Activated naive CD8-positive, alpha-beta T cell treated with anti-CD3 and anti-CD28 coated beads for 36 hours (primary cell): ENCODE measurements at regions not wholly inside any gene's neighbourhood (a gene's known extent, or its start where the extent isn't known, plus 50 kb on each side); places are given as distances from the start of the nearest gene placed in this dataset.

ENCODE experiments used
- DNase-seq: peaks from one replicate; pipeline ENCODE4 v3.0.0; 2021
- H3K27ac Mint-ChIP-seq: one replicate; pipeline ENCODE4 v1.8.0; 2022; ENCODE audit warnings: mild to moderate bottlenecking, moderate library complexity, mixed read lengths
- H3K27me3 Mint-ChIP-seq: one replicate; pipeline ENCODE4 v1.8.0; 2022; ENCODE audit warnings: mild to moderate bottlenecking, mixed read lengths
- H3K36me3 Mint-ChIP-seq: one replicate; pipeline ENCODE4 v1.8.0; 2021; ENCODE audit warnings: mild to moderate bottlenecking, mixed read lengths
- H3K4me1 Mint-ChIP-seq: one replicate; pipeline ENCODE4 v1.8.0; 2021; ENCODE audit warnings: mixed read lengths
- H3K4me3 Mint-ChIP-seq: one replicate; pipeline ENCODE4 v1.8.0; 2022; ENCODE audit warnings: mild to moderate bottlenecking, moderate library complexity, mixed read lengths
- H3K9me3 Mint-ChIP-seq: one replicate; pipeline ENCODE4 v1.8.0; 2022; ENCODE audit warnings: mixed read lengths

DNA sequence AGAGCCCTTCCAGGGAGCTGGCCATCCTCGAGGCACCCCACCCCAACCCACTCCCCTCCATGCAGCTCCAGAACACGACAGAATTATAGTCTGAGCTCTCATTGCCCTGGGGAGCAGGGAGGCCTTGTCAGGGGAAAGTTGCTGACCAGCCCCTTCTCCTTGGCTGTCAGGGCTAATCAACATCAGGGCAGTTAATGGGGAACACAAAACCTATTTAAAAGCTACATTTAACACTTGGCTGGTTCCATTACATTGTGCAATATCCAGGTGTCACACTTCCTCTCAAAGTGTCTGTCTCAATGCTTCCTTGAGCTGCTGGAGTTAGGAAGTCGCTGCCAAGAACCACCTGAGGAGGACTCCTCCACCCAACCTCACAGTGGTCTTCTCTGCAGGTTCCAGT lies 111.8 kb upstream of the GRIK3 start:
- H3K27me3 Mint-ChIP-seq = peaks cover 8% of the 10 kb centered on the region
- no peaks in the 10 kb centered on the region for H3K36me3 Mint-ChIP-seq
- H3K9me3 Mint-ChIP-seq = no peaks in the 10 kb centered on the region
- no peak overlapping the region for H3K27ac Mint-ChIP-seq
- no peak overlapping the region for H3K4me3 Mint-ChIP-seq
- no peaks in the 10 kb centered on the region for H3K4me1 Mint-ChIP-seq
- no peak for DNase-seq

DNA sequence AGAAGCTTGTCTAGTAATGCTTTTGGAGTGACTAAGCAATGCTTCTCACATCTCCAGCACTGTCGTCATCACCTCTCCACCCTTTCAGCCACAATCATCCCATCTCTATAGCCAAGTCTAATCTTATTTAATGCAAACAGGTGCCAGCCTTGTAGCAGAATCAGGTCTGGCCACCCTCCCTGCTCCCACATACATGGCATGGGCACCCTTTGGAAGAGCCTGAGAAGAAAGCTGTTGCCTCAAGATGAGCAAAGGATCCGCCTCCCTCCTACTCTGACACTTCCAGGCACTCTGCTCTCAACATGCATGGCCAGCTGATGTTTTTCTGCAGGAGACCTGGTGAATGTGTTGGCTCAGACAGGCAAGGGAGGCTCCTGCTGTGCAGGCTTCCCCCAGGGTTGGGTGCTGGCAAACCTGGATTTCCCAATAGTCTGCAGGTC lies 113.1 kb upstream of the GRIK3 start:
- Mint-ChIP-seq H3K27me3 (peaks cover 8% of the 10 kb centered on the region), H3K4me1 (no peaks in the 10 kb centered on the region), H3K9me3 (no peaks in the 10 kb centered on the region), H3K27ac (no peak overlapping the region), H3K4me3 (no peak overlapping the region), H3K36me3 (no peaks in the 10 kb centered on the region)
- no peak for DNase-seq

DNA sequence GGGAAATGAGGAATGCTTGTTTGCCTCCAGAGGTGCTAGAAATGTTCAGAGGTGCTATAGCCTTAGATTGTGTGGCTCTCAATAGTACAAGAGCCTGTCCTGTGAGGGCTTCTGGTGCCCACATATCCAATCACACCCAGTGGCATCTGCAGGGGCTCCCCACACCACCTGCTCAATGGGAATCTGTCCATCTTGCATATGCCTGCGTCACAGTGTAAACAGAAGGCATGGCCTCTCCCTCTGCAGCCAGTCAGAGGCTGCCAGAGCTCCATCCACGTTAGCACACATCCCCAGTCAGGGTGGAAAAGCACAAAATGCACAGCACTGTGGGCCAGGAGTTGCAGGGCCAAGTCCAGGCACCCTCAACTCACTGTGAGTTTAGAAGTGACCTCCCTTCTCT lies 113.6 kb upstream of the GRIK3 start:
- no peak for DNase-seq

DNA sequence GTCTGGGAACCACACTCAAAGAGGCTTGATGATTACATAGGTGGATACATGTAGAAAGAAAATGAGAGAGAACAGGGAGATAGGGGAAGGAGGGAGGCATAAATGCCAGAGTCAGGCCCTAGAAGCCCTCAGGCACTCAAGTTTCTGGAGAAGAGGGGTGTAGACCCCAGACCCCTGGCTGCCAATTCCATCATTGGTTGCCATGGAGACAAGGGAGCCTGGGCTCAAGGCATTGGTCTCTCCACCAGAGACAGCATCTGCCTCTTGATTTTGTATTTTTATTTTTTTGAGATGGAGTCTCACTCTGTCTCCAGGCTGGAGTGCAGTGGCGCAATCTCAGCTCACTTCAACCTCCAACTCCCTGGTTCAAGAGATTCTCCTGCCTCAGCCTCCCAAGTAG lies 114.3 kb upstream of the GRIK3 start:
- Mint-ChIP-seq H3K4me1 (no peaks in the 10 kb centered on the region), H3K27ac (no peak overlapping the region), H3K9me3 (no peaks in the 10 kb centered on the region), H3K27me3 (peaks cover 8% of the 10 kb centered on the region), H3K36me3 (no peaks in the 10 kb centered on the region), H3K4me3 (no peak overlapping the region)
- no peak for DNase-seq

More for the DNA sequence above, 113.6 kb upstream of the GRIK3 start:
- no peaks in the 10 kb centered on the region for H3K9me3 Mint-ChIP-seq
- H3K27ac Mint-ChIP-seq = no peak overlapping the region
- H3K36me3 Mint-ChIP-seq = no peaks in the 10 kb centered on the region
- no peaks in the 10 kb centered on the region for H3K4me1 Mint-ChIP-seq
- H3K27me3 Mint-ChIP-seq = peaks cover 8% of the 10 kb centered on the region
- H3K4me3 Mint-ChIP-seq = no peak overlapping the region

DNA sequence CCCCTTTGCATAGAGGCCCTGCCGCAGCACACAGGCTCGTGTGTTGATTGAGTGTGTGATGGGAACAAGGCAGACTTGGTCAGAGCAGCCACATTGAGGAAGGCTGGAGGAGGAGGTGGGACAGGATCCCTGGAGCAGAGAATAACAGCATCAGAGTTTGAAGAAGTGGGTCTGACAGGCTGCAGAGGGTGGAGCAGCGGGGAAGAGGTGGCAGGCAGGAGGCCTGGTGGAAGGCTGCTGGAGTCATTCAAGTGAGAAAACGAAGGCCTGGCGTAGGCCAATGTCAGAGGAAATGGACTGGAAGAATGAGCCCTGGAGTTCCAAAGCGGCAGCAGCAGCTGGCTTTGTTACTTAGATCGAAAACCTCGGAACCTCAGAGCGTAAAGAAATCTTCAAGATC lies 115.0 kb upstream of the GRIK3 start:
- Mint-ChIP-seq H3K27ac (no peak overlapping the region), H3K4me1 (no peaks in the 10 kb centered on the region), H3K36me3 (no peaks in the 10 kb centered on the region), H3K27me3 (peaks cover 13% of the 10 kb centered on the region), H3K4me3 (no peak overlapping the region), H3K9me3 (no peaks in the 10 kb centered on the region)
- DNase-seq = no peak

DNA sequence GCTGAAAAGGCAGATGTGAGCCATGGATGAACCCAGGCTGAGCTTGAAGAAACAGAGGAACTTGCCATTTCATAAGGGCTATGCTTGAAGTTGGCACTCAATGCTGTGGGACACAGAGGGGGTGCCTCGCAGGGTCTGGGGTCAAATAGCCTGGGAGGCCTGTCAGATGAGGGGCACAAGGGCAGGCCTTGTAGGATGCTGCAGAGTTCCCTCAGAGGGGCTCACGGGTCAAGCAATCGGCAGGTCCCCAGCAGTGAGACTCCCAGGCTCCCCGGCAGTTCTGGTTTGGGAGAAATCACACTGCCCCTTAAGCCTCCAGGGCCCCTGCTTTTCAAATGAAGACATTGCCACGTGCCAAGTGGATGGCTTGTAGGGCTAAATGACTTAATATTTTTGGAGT lies 116.7 kb upstream of the GRIK3 start:
- no peaks in the 10 kb centered on the region for H3K4me1 Mint-ChIP-seq
- H3K27ac Mint-ChIP-seq = no peak overlapping the region
- H3K4me3 Mint-ChIP-seq = no peak overlapping the region
- peaks cover 21% of the 10 kb centered on the region for H3K27me3 Mint-ChIP-seq
- DNase-seq = no peak
- no peaks in the 10 kb centered on the region for H3K9me3 Mint-ChIP-seq
- peaks cover 2% of the 10 kb centered on the region for H3K36me3 Mint-ChIP-seq

DNA sequence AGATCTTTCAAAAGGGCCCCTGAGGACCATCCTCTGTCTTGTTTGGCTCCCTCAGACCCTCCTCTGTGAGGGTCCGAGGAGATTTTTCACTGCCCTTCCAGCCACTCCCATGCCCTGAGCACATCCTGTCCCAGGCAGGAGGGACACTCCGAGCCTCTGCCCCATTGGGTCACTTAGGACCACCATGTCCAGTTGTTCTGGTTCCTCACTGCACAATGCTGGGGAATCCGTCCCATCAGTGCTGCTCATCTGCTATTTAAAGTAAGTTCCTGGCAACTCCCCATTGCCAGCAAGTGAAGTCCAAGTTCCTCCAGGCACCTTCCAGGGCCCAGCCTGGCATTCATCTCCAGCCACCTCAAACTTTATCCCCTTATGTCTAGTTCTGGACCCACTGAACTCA lies 117.5 kb upstream of the GRIK3 start:
- no peaks in the 10 kb centered on the region for H3K4me1 Mint-ChIP-seq
- peaks cover 20% of the 10 kb centered on the region for H3K27me3 Mint-ChIP-seq
- H3K27ac Mint-ChIP-seq = no peak overlapping the region
- H3K4me3 Mint-ChIP-seq = no peak overlapping the region
- H3K9me3 Mint-ChIP-seq = no peaks in the 10 kb centered on the region
- DNase-seq = no peak
- H3K36me3 Mint-ChIP-seq = peaks cover 2% of the 10 kb centered on the region

DNA sequence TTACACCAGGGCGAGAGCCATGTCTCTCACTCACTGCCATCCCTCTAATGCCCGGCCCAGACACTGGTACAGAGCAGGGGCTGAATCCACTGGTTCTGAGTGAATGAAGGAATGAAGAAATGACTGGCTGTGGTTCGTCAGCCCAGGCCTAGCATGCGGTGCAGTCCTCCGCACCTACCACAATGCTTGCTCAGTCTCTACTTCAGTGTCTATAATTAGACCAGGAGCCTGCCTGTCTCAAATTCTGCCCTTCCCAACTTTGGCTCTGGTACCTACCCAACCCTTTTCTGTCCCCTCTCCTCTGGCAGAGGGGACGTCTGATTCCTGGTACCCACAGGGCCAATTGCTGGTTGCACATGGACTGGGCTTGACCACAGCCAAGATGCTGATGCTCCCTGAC lies 118.2 kb upstream of the GRIK3 start:
- DNase-seq = no peak
- H3K4me3 Mint-ChIP-seq = no peak overlapping the region
- no peaks in the 10 kb centered on the region for H3K4me1 Mint-ChIP-seq
- H3K9me3 Mint-ChIP-seq = no peaks in the 10 kb centered on the region
- no peak overlapping the region for H3K27ac Mint-ChIP-seq
- H3K27me3 Mint-ChIP-seq = peaks cover 19% of the 10 kb centered on the region
- H3K36me3 Mint-ChIP-seq = peaks cover 2% of the 10 kb centered on the region

DNA sequence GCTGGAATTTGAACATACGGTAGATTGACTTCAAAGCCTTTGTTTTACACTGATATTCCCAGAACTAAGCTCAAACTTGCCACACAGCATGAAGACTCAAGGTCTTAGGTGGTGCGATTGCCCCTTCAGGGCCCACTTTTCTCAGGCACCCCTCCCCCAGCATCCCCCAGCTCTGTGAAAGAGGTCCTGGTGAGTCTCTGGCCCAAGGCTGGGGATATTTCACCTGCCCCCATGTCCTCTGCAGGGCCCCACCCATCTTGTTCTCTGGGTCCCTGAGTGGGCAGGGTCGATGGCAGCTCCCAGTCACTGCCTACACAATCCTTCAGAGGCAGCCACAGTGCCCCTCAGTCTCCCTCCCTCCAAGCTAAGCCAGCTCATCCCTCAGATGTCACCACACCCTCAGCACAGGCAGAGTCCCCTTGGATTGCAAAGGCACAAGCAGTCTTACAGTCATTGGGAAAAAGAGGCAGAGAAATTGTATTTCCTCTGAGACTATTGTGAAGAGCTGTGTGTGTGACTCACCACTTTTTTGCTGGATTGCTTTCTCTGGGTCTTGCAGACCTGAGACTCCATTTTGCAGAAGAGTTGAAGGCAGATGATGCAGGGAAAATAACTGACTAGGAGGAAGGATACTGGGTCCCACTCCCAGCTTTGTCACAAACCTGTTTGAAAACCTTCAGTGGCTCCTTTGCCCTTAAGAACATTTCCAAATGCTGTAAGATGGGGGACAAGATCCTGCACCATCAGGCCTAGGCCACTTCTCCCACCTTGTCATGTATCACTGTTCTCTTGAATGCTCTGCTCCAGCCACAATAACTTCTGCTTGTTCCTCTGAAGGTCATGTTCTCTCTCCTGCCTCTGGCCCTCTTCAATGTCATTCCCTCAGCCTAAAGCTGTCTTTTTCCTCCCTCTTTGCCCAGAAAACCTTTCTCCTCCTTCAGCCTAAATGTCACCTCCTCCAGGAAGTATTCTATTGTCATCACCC lies 119.1 kb upstream of the GRIK3 start:
- no peak for DNase-seq
- peaks cover 2% of the 10 kb centered on the region for H3K36me3 Mint-ChIP-seq
- H3K4me1 Mint-ChIP-seq = no peaks in the 10 kb centered on the region
- no peak overlapping the region for H3K4me3 Mint-ChIP-seq
- no peaks in the 10 kb centered on the region for H3K9me3 Mint-ChIP-seq
- H3K27me3 Mint-ChIP-seq = peaks cover 22% of the 10 kb centered on the region
- H3K27ac Mint-ChIP-seq = no peak overlapping the region

DNA sequence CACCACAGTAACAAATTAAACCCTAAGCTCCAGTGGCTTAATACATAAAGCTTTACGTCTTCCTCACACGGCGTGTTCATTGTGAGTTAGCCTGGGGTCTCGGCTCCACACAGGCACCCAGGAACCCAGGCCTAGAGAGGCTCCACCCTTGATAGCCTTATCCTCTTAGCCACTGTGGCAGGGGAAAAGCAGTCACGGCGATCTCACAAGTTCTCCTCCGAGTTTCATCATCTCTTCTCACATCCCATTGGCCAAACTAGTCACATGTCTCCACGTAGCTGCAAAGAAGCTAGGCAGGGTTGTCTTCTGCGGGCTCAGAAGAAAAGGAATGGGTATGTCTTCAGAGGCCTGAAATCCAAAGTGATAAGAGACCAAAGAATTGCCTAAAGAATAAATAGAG lies 122.3 kb upstream of the GRIK3 start:
- no peak for DNase-seq
- Mint-ChIP-seq H3K36me3 (peaks cover 2% of the 10 kb centered on the region), H3K27ac (no peak overlapping the region), H3K27me3 (peaks cover 20% of the 10 kb centered on the region), H3K4me3 (no peak overlapping the region), H3K4me1 (no peaks in the 10 kb centered on the region), H3K9me3 (peaks cover 2% of the 10 kb centered on the region)

DNA sequence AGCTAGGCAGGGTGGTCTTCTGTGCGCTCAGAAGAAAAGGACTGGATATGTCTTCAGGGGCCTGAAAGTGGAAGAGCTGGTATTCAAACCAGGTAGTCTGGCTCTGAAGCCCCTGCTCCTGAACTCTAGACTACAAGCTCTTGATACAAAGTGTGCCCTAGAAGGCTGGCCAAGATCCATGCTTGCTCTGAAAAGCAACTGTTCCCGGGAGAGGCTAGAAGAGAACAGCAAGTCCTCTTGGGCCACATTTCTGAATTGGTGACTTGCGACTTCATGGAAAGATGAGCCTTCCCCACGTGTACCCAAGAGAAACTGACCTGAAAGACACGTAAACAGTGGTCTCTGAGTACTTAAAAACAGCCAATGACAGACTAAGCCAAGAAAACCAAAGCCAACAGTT lies 123.3 kb upstream of the GRIK3 start:
- DNase-seq = no peak
- Mint-ChIP-seq H3K27me3 (peaks cover 20% of the 10 kb centered on the region), H3K9me3 (peaks cover 4% of the 10 kb centered on the region), H3K27ac (no peak overlapping the region), H3K4me3 (no peak overlapping the region), H3K4me1 (no peaks in the 10 kb centered on the region), H3K36me3 (peaks cover 2% of the 10 kb centered on the region)

DNA sequence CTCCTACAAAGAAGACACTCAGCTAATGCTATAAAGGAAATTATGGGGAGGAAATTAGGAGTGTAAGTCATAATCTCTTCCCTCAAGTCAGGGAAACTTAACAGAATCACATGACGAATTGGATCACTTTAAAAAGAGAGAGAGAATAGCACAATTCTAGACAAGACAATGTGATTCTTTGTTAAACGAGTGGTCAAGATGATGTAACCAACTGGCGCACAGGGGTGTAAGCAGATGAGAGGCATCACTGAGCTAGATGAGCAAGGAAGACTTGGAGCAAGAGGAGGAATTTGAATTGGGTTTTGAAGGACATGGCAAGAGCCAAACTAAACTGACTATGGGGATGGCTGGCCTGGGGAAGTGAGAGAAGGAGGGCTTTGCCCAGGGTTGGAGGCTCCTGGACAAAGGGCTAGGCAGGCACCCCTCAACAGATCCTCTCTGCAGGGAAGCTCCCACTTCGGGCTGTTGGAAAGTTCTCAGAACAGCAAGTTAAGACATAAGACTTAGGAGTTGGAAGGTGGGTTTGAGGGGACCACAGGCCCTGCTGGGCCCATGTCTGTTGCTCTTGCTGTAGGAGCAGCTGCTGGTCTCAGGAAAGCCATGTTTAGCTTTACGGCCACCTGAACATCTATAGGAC lies 123.9 kb upstream of the GRIK3 start:
- Mint-ChIP-seq H3K9me3 (peaks cover 4% of the 10 kb centered on the region), H3K4me3 (no peak overlapping the region), H3K36me3 (peaks cover 2% of the 10 kb centered on the region), H3K27ac (no peak overlapping the region), H3K4me1 (no peaks in the 10 kb centered on the region), H3K27me3 (peaks cover 20% of the 10 kb centered on the region)
- DNase-seq = no peak

DNA sequence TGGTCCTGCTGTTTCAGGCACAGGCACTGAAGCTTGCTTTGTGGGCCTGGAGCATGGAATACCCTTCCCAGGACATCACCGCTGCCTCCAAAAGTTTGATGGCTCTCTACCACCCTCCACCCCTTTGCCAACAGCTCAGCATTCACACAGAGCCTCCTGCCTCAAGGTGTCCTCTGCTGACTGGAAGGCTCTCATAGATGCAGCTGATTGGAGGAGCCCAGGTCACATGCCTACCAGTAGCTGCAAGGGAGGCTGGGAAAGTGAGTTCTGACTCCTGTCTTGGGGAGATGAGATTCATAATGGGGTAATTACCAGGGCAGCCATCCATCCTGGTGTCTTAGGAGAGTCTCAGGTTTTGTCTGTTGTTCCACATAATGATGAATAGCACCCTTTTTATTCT lies 124.8 kb upstream of the GRIK3 start:
- Mint-ChIP-seq H3K27ac (no peak overlapping the region), H3K27me3 (peaks cover 17% of the 10 kb centered on the region), H3K36me3 (peaks cover 2% of the 10 kb centered on the region), H3K4me1 (no peaks in the 10 kb centered on the region), H3K9me3 (peaks cover 4% of the 10 kb centered on the region), H3K4me3 (no peak overlapping the region)
- DNase-seq = no peak

DNA sequence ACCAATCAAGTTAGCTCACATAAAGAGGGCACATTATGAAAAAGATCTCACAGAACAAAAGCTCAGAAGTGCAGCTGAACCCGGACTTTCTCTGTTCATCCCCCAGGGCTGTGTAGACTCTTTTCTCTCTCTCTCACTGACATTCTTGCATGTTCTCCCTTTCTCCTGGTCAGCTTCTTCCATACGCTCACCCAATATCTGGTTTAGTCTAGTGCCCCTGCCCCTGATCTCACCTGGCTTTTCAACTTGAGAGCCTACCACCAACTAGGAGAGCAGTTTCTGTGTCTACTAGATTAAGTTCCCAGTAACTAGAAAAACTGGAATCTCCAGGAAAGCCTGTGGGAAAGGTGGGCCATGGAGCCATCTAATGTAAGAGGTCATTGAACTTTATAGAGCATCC lies 126.9 kb upstream of the GRIK3 start:
- H3K27me3 Mint-ChIP-seq = peaks cover 6% of the 10 kb centered on the region
- H3K36me3 Mint-ChIP-seq = no peaks in the 10 kb centered on the region
- peaks cover 8% of the 10 kb centered on the region for H3K9me3 Mint-ChIP-seq
- no peaks in the 10 kb centered on the region for H3K4me1 Mint-ChIP-seq
- no peak overlapping the region for H3K4me3 Mint-ChIP-seq
- no peak for DNase-seq
- H3K27ac Mint-ChIP-seq = no peak overlapping the region

DNA sequence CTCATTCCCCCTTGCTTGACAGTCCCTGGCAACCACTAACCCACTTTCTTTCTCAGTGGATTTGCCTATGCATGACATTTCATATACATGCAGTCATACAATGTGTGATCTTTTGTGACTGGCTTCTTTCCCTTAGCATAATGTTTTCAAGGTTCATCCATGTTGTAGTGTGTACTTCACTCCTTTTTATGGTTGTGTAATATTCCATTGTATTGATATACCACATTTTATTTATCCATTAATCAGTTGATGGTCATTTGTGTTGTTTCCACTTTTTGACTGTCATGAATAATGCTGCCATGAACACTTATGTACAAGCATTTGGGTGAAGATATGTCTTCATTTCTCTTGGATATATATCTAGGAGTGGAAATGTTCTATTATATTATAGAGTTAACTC lies 127.7 kb upstream of the GRIK3 start:
- no peak overlapping the region for H3K4me3 Mint-ChIP-seq
- no peaks in the 10 kb centered on the region for H3K36me3 Mint-ChIP-seq
- H3K9me3 Mint-ChIP-seq = peaks cover 8% of the 10 kb centered on the region
- H3K4me1 Mint-ChIP-seq = no peaks in the 10 kb centered on the region
- no peak overlapping the region for H3K27ac Mint-ChIP-seq
- no peak for DNase-seq
- H3K27me3 Mint-ChIP-seq = peaks cover 6% of the 10 kb centered on the region

DNA sequence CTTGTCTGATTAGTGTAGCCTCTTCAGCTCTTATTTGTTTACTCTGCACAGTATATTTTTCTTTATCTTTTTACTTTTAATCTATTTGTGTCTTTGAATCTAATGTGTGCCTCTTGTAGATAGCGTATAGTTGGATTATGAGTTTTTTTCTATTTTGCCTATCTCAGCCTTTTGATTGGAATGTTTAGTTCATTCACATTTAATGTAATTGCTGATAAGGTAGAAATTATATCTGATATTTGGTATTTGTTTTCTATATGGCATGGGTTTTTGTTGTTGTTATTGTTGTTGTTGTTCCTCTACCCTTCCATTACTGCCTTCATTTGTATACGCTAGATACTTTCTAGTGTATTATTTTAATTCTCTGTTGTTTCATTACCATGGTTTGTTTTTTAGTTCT lies 131.7 kb upstream of the GRIK3 start:
- H3K9me3 Mint-ChIP-seq = peaks cover 12% of the 10 kb centered on the region
- H3K36me3 Mint-ChIP-seq = peaks cover 2% of the 10 kb centered on the region
- no peak for DNase-seq
- no peaks in the 10 kb centered on the region for H3K4me1 Mint-ChIP-seq
- H3K4me3 Mint-ChIP-seq = no peak overlapping the region
- peaks cover 19% of the 10 kb centered on the region for H3K27me3 Mint-ChIP-seq
- H3K27ac Mint-ChIP-seq = no peak overlapping the region
